Caco-2 (cell line): ENCODE measurements at regions not wholly inside any gene's neighbourhood (a gene's known extent, or its start where the extent isn't known, plus 50 kb on each side); places are given as distances from the start of the nearest gene placed in this dataset.

Experiments
- BruUV-seq: library from RNA; stranded (reverse); fragments of 400-500 nt; replicated peaks from 2 replicates; lab custom pipeline; 2021; lab: Mats Ljungman, UMichigan
- CTCF ChIA-PET: fragments of 300-600 bp; sonication (Branson Sonifier 250); formaldehyde crosslinking; loops from one replicate; lab custom pipeline; 2022; ENCODE audit warnings: antibody characterized with exemption; lab: Charles Lee
- POLR2A ChIA-PET: fragments of 300-600 bp; sonication (Branson Sonifier 250); formaldehyde crosslinking; loops from one replicate; lab custom pipeline; 2022; ENCODE audit warnings: antibody characterized with exemption; lab: Charles Lee
- DNase-seq, 2 experiments: peaks; one replicate each; pipeline versions ENCODE4 v3.0.0 to v3.0.0-alpha.2; 2020 to 2022
- H3K27me3 ChIP-seq: replicated peaks from 2 replicates; pipeline ENCODE4 v1.6.0; 2011; ENCODE audit warnings: low read length; ENCODE audit not compliant: control insufficient read depth, insufficient read depth
- H3K36me3 ChIP-seq: 2 replicates; pipeline ENCODE4 v1.5.1; 2011; ENCODE audit warnings: low read length; ENCODE audit not compliant: control insufficient read depth, insufficient read depth
- H3K4me1 ChIP-seq: fragments of 250-450 bp; sonication (Bioruptor Pico); 2 replicates; pipeline ENCODE4 v1.5.1; 2020; ENCODE audit warnings: mild to moderate bottlenecking
- H3K4me3 ChIP-seq: 2 replicates; pipeline ENCODE4 v1.5.1; 2011; ENCODE audit warnings: low read depth, mild to moderate bottlenecking, control low read depth, low read length
- H3K9me3 ChIP-seq: fragments of 250-450 bp; sonication (Bioruptor Pico); 2 replicates; pipeline ENCODE4 v1.5.1; 2020; ENCODE audit warnings: mild to moderate bottlenecking, moderate library complexity
- H3K27ac Mint-ChIP-seq: one replicate; pipeline ENCODE4 v1.8.0; 2022; ENCODE audit warnings: mixed read lengths; ENCODE audit not compliant: unreplicated experiment
- H3K27me3 Mint-ChIP-seq: one replicate; pipeline ENCODE4 v1.8.0; 2022; ENCODE audit warnings: mixed read lengths; ENCODE audit not compliant: insufficient read depth, unreplicated experiment
- H3K36me3 Mint-ChIP-seq: one replicate; pipeline ENCODE4 v1.8.0; 2022; ENCODE audit warnings: mild to moderate bottlenecking, mixed read lengths; ENCODE audit not compliant: insufficient read depth, unreplicated experiment
- H3K4me1 Mint-ChIP-seq: one replicate; pipeline ENCODE4 v1.8.0; 2022; ENCODE audit warnings: low read depth, mixed read lengths; ENCODE audit not compliant: unreplicated experiment
- H3K4me3 Mint-ChIP-seq: one replicate; pipeline ENCODE4 v1.8.0; 2022; ENCODE audit warnings: mild to moderate bottlenecking, moderate library complexity, mixed read lengths; ENCODE audit not compliant: unreplicated experiment
- H3K9me3 Mint-ChIP-seq: one replicate; pipeline ENCODE4 v1.8.0; 2022; ENCODE audit warnings: mixed read lengths; ENCODE audit not compliant: unreplicated experiment
- CTCF ChIP-seq, 2 experiments: fragments of 200-600 bp in 1 of 2; IDR thresholded peaks; 1 replicate in 1 of 2; 2 replicates in 1 of 2; pipeline versions ENCODE4 v1.5.1 to v1.8.0; 2011 to 2022; ENCODE audit warnings: antibody characterized with exemption in 1 of 2, control low read depth in 1 of 2, inconsistent platforms in 1 of 2, low read depth in 1 of 2, low read length in 1 of 2, mild to moderate bottlenecking in 1 of 2, moderate library complexity in 1 of 2; ENCODE audit not compliant: insufficient read depth in 1 of 2, severe bottlenecking in 1 of 2, unreplicated experiment in 1 of 2
- intact Hi-C: fragments of 100-400 bp; cut with micrococcal nuclease; formaldehyde crosslinking; loops from one replicate; pipeline ENCODE4 v1.10.0; 2022; ENCODE audit not compliant: unreplicated experiment

GRCh38 chr5:173816728-173817127 lies 71.4 kb upstream of the CPEB4 start:
- Mint-ChIP-seq H3K27ac (no peak overlapping the region), H3K9me3 (peaks cover 21% of the 10 kb centered on the region), H3K4me1 (peaks cover 16% of the 10 kb centered on the region), H3K36me3 (no peaks in the 10 kb centered on the region), H3K4me3 (no peak overlapping the region), H3K27me3 (no peaks in the 10 kb centered on the region)
- H3K36me3 ChIP-seq: no peaks in the 10 kb centered on the region
- intact Hi-C loops: no loop called here
- ChIA-PET POLR2A (no interaction called here), CTCF (no interaction called here)
- peaks cover 8% of the 10 kb centered on the region for H3K4me1 ChIP-seq
- no peak overlapping the region for H3K4me3 ChIP-seq
- TF ChIP-seq CTCF (IDR thresholded peaks at IDR 0.05; ENCODE audit: insufficient read depth in 1 of 2, low read depth in 1 of 2, low read length in 1 of 2, severe bottlenecking in 1 of 2, unreplicated experiment in 1 of 2): no peak
- H3K27me3 ChIP-seq: no peaks in the 10 kb centered on the region
- no TSS peak for BruUV-seq
- no peak for DNase-seq
- H3K9me3 ChIP-seq: 0 out of 2 replicates have a peak, but pooled peaks cover 2% of the 10 kb centered on the region

GRCh38 chr5:173817561-173817960 lies 70.6 kb upstream of the CPEB4 start:
- ChIA-PET CTCF (no interaction called here), POLR2A (no interaction called here)
- Mint-ChIP-seq H3K4me3 (no peak overlapping the region), H3K9me3 (peaks cover 17% of the 10 kb centered on the region), H3K36me3 (no peaks in the 10 kb centered on the region), H3K4me1 (peaks cover 22% of the 10 kb centered on the region), H3K27me3 (no peaks in the 10 kb centered on the region), H3K27ac (no peak overlapping the region)
- H3K27me3 ChIP-seq: no peaks in the 10 kb centered on the region
- no TSS peak for BruUV-seq
- H3K4me1 ChIP-seq: peaks cover 10% of the 10 kb centered on the region
- TF ChIP-seq CTCF (IDR thresholded peaks at IDR 0.05; ENCODE audit: insufficient read depth in 1 of 2, low read depth in 1 of 2, low read length in 1 of 2, severe bottlenecking in 1 of 2, unreplicated experiment in 1 of 2): no peak
- H3K36me3 ChIP-seq: no peaks in the 10 kb centered on the region
- intact Hi-C loops: no loop called here
- DNase-seq: no peak
- 0 out of 2 replicates have a peak, but pooled peaks cover 2% of the 10 kb centered on the region for H3K9me3 ChIP-seq
- H3K4me3 ChIP-seq: no peak overlapping the region

GRCh38 chr5:173819521-173819920 lies 68.6 kb upstream of the CPEB4 start:
- Histone ChIP-seq H3K27me3 (no peaks in the 10 kb centered on the region), H3K9me3 (no peaks in the 10 kb centered on the region), H3K4me3 (no peak overlapping the region), H3K36me3 (no peaks in the 10 kb centered on the region), H3K4me1 (peaks cover 25% of the 10 kb centered on the region)
- peaks cover 31% of the 10 kb centered on the region for H3K4me1 Mint-ChIP-seq
- BruUV-seq: no TSS peak
- ChIA-PET CTCF (no interaction called here), POLR2A (no interaction called here)
- H3K27ac Mint-ChIP-seq: no peak overlapping the region
- no peak for DNase-seq
- H3K4me3 Mint-ChIP-seq: no peak overlapping the region
- TF ChIP-seq CTCF (IDR thresholded peaks at IDR 0.05; ENCODE audit: insufficient read depth in 1 of 2, low read depth in 1 of 2, low read length in 1 of 2, severe bottlenecking in 1 of 2, unreplicated experiment in 1 of 2): no peak
- H3K27me3 Mint-ChIP-seq: no peaks in the 10 kb centered on the region
- H3K9me3 Mint-ChIP-seq: peaks cover 17% of the 10 kb centered on the region
- H3K36me3 Mint-ChIP-seq: peaks cover 6% of the 10 kb centered on the region
- intact Hi-C loops: no loop called here
